ENCODE measurements at regions not wholly inside any gene's neighbourhood (a gene's known extent, or its start where the extent isn't known, plus 50 kb on each side); places are given as distances from the start of the nearest gene placed in this dataset.

DNA sequence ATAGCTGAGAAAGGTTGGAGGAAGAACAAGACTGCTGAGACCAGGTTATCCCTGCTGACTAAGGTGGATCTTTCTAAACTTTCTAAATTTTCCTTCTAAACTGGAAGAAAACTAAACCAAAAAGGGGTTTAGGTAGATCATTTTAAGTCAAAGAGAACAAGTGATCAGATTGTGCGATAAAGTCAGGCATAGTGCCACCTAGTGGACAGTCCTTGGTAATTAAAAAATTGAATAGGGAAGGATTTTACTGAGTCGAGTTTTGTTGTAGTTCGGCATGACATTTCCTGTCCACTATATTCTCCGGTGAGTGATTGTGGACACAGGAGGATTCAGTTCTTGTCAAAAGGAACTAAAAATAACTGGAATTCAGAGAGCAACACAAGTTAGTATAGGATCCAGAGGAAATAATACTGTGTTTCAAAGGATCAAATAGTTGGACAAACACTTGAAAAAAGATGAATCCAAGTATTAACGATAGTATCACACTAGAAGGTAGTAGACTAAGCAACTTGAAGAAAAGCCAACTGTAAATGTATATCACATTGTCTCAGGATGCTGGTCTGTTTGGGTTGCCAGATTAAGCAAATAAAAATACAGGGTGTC is 1236.4 kb downstream of the FAM181B start:
- peak; percentile 20 for DNase-seq

- DNase-seq = no peak
Observed at GRCh38 chr11:81496601-81497000, 1237.1 kb downstream of the FAM181B start.

DNA sequence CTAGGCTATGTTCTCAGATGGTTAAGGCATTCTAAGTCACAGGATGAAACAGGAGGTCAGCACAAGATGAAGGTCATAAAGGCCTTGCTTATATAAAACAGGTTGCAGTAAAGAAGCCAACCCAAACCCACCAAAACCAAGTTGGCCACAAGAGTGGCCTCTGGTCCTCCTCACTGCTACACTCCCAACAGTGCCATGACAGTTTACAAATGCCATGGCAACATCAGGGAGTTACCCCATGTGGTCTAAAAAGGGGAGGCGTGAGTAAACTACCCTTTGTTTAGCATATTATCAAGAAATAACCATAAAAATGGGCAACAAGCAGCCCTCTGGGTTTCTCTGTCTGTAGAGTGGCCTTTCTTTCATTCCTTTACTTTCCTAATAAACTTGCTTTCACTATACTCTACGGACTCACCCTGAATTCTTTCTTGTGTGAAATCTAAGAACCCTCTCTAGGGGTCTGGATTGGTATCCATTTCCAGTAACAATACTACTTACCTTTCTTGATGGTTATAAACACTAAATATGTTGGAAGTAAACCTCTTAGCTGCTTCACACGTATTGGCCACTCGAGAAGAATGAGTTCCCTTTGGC is 1237.9 kb downstream of the FAM181B start:
- no peak for DNase-seq

GRCh38 chr11:81494431-81494830 is 1239.2 kb downstream of the FAM181B start:
- DNase-seq = no peak

GRCh38 chr11:81492923-81493445 is 1240.7 kb downstream of the FAM181B start:
- DNase-seq = no peak

- no peak for DNase-seq
Observed at GRCh38 chr11:81487109-81487508, 1246.6 kb downstream of the FAM181B start.

- DNase-seq = no peak
Observed at GRCh38 chr11:81484196-81484595, 1249.5 kb downstream of the FAM181B start.

- no peak for DNase-seq
Observed at GRCh38 chr11:81477277-81477676, 1256.4 kb downstream of the FAM181B start.

GRCh38 chr11:81476345-81476744 is 1257.3 kb downstream of the FAM181B start:
- DNase-seq = no peak

- no peak for DNase-seq
Observed at GRCh38 chr11:81472646-81473045, 1261.0 kb downstream of the FAM181B start.

GRCh38 chr11:81470446-81470845 is 1263.2 kb downstream of the FAM181B start:
- no peak for DNase-seq

DNA sequence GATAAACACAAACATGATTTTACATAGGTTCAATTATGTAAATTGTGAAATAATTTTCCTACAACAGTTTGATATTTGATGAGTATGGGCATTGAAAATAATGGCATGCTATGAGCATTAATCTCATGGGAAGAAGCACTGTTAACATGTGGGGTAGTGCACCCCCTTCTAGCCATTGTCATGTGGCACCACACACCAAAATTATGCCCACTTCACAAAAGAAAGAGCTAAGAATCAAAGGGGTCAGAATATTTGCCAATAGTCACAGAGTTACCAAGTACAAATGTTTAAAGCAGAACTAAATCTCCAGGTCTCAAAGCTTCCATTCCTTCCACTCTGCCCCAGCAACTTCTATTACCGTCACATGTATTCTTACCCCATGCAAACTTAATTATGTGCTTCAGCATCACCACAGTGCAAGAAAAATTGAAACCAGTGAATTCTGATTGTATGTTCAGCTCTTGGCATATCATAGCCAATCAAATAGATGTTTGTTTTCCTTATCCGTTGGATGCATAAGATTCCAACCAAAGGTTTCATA is 1273.8 kb downstream of the FAM181B start:
- DNase-seq = no peak

DNA sequence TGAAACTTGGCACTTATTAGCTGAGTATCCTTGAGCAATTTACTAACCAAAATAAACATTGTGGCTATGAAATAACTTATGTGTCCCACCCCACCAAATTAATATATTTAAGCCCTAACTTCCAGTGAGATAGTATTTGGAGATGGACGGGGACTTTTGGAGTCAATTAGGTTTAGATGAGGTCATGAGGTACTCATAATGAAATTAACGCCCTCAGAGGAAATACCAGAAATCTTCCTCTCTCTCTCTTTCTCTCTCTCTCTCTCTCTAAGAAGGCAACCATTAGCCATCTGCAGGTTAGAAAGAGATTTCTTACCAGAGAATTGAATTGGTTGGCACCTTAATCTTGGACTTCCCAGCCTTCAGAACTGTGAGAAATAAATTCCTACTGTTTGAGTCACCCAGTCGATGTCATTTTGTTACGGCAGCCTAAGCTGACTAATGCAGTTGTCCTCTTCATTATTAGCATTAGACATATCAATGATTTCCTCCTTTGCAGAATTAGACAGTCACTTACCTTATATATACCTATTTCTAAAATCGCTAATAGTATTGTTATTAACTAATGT is 1284.0 kb downstream of the FAM181B start:
- no peak for DNase-seq

DNA sequence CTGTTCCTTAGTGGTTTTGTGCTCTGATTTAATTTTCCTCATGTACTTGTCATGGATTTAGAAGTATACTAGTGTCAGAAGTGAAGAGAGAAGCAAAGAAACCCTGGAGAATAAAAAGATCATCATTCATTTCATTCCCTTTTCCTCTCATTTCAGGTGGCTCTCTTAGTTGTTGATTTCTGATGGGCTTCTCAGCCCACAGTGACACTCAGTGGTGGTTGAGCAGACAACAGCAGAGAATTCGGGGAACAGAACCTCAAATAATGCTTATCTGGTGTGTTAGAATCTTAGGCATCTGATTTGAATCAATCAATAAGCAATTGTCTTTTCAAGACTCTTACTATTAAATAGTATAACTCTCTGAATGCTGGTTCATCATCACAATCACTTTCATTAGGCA is 1289.4 kb downstream of the FAM181B start:
- DNase-seq = no peak

GRCh38 chr11:81432333-81432732 is 1301.3 kb downstream of the FAM181B start:
- no peak for DNase-seq

DNA sequence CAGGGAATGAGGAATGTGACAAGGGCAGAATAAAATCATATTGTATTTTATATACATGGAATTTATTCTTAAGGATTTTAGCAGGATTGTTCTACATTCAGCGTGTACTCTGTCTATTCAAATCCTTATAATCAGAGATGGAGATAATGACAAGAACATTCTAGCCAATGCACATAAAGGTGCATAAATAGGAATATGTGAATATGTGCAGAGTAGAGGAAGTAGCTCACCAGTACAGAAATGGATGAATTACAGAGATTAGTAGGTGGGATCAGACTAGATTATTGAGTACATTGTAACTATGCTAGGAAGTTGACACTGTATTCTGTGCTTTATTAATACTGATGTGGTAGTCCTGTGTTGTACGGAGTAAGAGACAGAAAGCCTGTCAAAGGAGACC is 1308.8 kb downstream of the FAM181B start:
- DNase-seq = no peak

GRCh38 chr11:81422402-81422801 is 1311.3 kb downstream of the FAM181B start:
- DNase-seq = no peak

- DNase-seq = no peak
Observed at GRCh38 chr11:81421251-81421860, 1312.3 kb downstream of the FAM181B start.

DNA sequence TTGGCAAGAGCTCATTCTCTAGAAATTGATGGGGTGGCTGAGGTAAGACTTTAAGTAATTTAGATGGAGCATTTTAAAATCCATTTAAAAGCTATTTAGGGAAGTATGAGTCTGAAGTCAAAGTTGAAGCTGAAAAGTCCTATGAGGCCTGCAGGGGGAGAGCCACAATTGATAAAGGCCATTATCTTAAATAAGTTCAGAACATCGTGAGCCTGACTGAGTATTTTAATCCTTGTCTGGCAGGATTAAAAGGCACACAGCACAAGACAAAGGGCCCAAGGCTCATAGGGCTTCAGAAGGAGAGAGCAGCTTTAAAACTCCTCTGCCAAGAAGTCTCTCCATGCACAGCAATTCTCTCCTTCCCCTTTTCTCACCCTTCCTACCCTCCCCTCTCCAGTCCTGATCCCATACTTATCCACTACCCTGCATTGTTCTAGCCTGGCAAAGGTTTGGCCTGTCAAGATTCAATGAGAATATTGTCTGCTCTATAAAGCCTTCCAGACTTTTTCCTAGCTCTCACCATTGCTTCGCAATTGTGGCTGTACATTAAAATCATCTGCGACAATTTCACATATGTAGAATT is 1312.9 kb downstream of the FAM181B start:
- DNase-seq = no peak

- no peak for DNase-seq
Observed at GRCh38 chr11:81397316-81397715, 1336.3 kb downstream of the FAM181B start.

- DNase-seq = no peak
Observed at GRCh38 chr11:81394311-81394710, 1339.4 kb downstream of the FAM181B start.

GRCh38 chr11:81388326-81388725 is 1345.3 kb downstream of the FAM181B start:
- no peak for DNase-seq

DNA sequence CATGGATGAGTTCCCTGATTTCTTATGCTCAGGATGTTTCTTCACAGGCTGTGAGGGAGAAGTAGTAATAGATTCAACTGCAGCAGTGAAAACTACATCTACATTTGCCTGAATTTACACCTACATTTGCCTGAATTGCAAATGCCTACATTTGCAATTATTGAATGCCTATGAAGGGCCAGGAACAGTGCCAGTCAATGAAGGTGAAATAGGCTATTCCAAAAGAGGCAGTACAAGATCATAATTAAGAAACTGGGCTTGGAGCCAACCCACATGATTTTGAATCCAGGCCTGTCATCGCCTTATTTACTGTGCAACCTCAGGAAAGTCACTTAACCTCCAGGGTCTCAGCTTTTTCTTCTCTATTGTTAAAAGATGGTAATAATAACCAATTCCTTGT is 1353.3 kb downstream of the FAM181B start:
- DNase-seq = peak; percentile 1

Data from fibroblast of skin of right biceps (primary cell).